Endothelial cell (in vitro differentiated cells): ENCODE measurements at regions not wholly inside any gene's neighbourhood (a gene's known extent, or its start where the extent isn't known, plus 50 kb on each side); places are given as distances from the start of the nearest gene placed in this dataset.

Experiments used
- DNase-seq: peaks from one replicate; pipeline ENCODE4 v3.0.0; 2021; ENCODE audit warnings: low spot score
- H3K27ac Mint-ChIP-seq: one replicate; pipeline ENCODE4 v1.8.0; 2021; ENCODE audit warnings: mixed read lengths, inconsistent platforms; ENCODE audit not compliant: unreplicated experiment
- H3K27me3 Mint-ChIP-seq: one replicate; pipeline ENCODE4 v1.8.0; 2021; ENCODE audit warnings: mild to moderate bottlenecking, moderate library complexity, mixed read lengths, inconsistent platforms; ENCODE audit not compliant: unreplicated experiment
- H3K36me3 Mint-ChIP-seq: one replicate; pipeline ENCODE4 v1.8.0; 2021; ENCODE audit warnings: mild to moderate bottlenecking, low read depth, mixed read lengths, inconsistent platforms; ENCODE audit not compliant: unreplicated experiment
- H3K4me1 Mint-ChIP-seq: one replicate; pipeline ENCODE4 v1.8.0; 2021; ENCODE audit warnings: mild to moderate bottlenecking, mixed read lengths, inconsistent platforms; ENCODE audit not compliant: unreplicated experiment
- H3K4me3 Mint-ChIP-seq: one replicate; pipeline ENCODE4 v1.8.0; 2021; ENCODE audit warnings: mild to moderate bottlenecking, mixed read lengths, inconsistent platforms; ENCODE audit not compliant: unreplicated experiment
- H3K9me3 Mint-ChIP-seq: one replicate; pipeline ENCODE4 v1.8.0; 2021; ENCODE audit warnings: mixed read lengths, inconsistent platforms; ENCODE audit not compliant: unreplicated experiment
- CTCF ChIP-seq: fragments of 200-600 bp; sonication (generic); IDR thresholded peaks from one replicate; pipeline ENCODE4 v1.5.0; 2021; ENCODE audit warnings: antibody characterized with exemption; ENCODE audit not compliant: unreplicated experiment

- DNase-seq = no peak
- Mint-ChIP-seq H3K36me3 (no peaks in the 10 kb centered on the region), H3K9me3 (no peaks in the 10 kb centered on the region), H3K4me1 (no peaks in the 10 kb centered on the region), H3K4me3 (no peak overlapping the region), H3K27me3 (no peaks in the 10 kb centered on the region), H3K27ac (no peak overlapping the region)
- no peak for TF ChIP-seq CTCF
These were observed 57.2 kb upstream of the GHR start for GRCh38 chr5:42366051-42366450.
